A673 (cell line): ENCODE measurements at regions not wholly inside any gene's neighbourhood (a gene's known extent, or its start where the extent isn't known, plus 50 kb on each side); places are given as distances from the start of the nearest gene placed in this dataset.

Experiments used
- CTCF ChIP-seq: fragments of 300-800, 200-600 bp; sonication (generic); conservative IDR thresholded peaks from 2 replicates; pipeline ENCODE4 v1.5.1; 2017; ENCODE audit warnings: low read depth, mild to moderate bottlenecking, antibody characterized with exemption, low read length, moderate library complexity, mixed read lengths
- EZH2 ChIP-seq: fragments of 200-600 bp; sonication (generic); IDR thresholded peaks from 2 replicates; pipeline ENCODE4 v1.6.1; 2017; ENCODE audit warnings: borderline replicate concordance, low read depth, mild to moderate bottlenecking, mixed read lengths, antibody characterized with exemption, low read length; ENCODE audit not compliant: poor library complexity, severe bottlenecking

DNA sequence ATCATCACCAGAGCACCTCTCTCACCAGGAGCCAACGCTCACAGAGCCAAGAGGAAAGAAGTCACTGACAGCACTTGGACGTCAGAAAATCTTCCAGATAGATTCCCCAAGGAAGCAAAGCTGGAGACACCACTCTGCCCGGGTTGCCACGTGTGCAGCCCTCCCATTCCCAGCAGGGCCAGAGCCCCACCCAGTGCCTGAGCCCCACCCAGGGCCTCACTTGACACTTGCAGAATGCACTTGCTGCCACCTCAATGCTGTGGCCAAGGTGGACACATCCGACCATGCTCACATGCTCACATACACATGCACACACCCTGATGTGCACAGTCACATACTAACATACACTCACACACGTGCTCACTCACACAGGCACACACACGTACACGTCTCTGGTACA lies 240.7 kb downstream of the RBFOX3 start:
- TF ChIP-seq CTCF (no peak), EZH2 (no peak)
